Motor neuron (in vitro differentiated cells): ENCODE measurements at regions not wholly inside any gene's neighbourhood (a gene's known extent, or its start where the extent isn't known, plus 50 kb on each side); places are given as distances from the start of the nearest gene placed in this dataset.
A peak's percentile ranks its signal among the peaks of the same experiment; 100 is the strongest.
"Not testable (repeated sequence)": the region's sequence is repeated elsewhere in the genome, so short reads cannot be mapped to it uniquely, and the experiment has no call there.

ENCODE experiments used
- ATAC-seq, 8 experiments: fragments of 200-7000 bp; cut with Tn5 transposase; replicated peaks in 6 of 8; 2 replicates each; pipeline ENCODE4 v1.8.0; 2021; ENCODE audit warnings: mild to moderate bottlenecking in 8 of 8, moderate library complexity in 8 of 8
- H3K27ac ChIP-seq, 2 donors: fragments of 250-450 bp; sonication (Bioruptor Pico); 2 replicates each; pipeline ENCODE4 v1.9.0; 2021; ENCODE audit warnings: antibody characterized with exemption in 2 of 2, mild to moderate bottlenecking in 2 of 2, moderate library complexity in 1 of 2
- H3K4me1 ChIP-seq, 2 donors: fragments of 250-450 bp; sonication (Bioruptor Pico); replicated peaks in 1 of 2; 2 replicates each; pipeline ENCODE4 v1.6.1; 2021; ENCODE audit warnings: antibody characterized with exemption in 2 of 2, mild to moderate bottlenecking in 2 of 2, moderate library complexity in 1 of 2
- H3K4me3 ChIP-seq, 5 donors: fragments of 250-450 bp; sonication (Bioruptor Pico); 2 replicates each; pipeline ENCODE4 v1.9.0; 2021; ENCODE audit warnings: antibody characterized with exemption in 5 of 5, mild to moderate bottlenecking in 5 of 5, moderate library complexity in 4 of 5
- WGBS, 10 experiments: fragments of 450-650 bp; shearing (Covaris generic); methylation state at CpG; one replicate each; pipeline ENCODE4 v1.0.0; 2022; 5-methylcytosine and 5-hydroxymethylcytosine counted together
- in situ Hi-C, 9 experiments: fragments of 400-800 bp; cut with MboI; loops; one replicate each; pipeline ENCODE4 v1.15.0; 2021; ENCODE audit warnings: low sequenced_read_pairs in 9 of 9, low pct_unique_long_range_greater_than_20kb in 2 of 9; ENCODE audit not compliant: unreplicated experiment in 9 of 9

GRCh38 chr12:91261820-91262676 is 79.4 kb upstream of the DCN start:
- in situ Hi-C loops: no loop called here
- Histone ChIP-seq H3K4me1 (no peaks in the 10 kb centered on the region), H3K27ac (no peak overlapping the region), H3K4me3 (no peak overlapping the region)
- WGBS, 10 experiments: 50 to 93% (median 88%) methylated on average over 1 to 3 of the region's 3 CpGs; no CpG with 5 or more reads in 3 of the 10 experiments
- ATAC-seq: peak in 1 of 8 experiments; percentile 39

GRCh38 chr12:91256411-91256810 is 73.8 kb upstream of the DCN start:
- ATAC-seq: peak in 1 of 8 experiments; percentile 38

GRCh38 chr12:91252341-91252740 is 69.7 kb upstream of the DCN start:
- 29 to 100% (median 82%) methylated on average over 1 to 3 of the region's 3 CpGs for WGBS, 10 experiments
- ATAC-seq: no peak
- no peaks in the 10 kb centered on the region for H3K4me1 ChIP-seq
- no peak overlapping the region for H3K4me3 ChIP-seq
- H3K27ac ChIP-seq: no peak overlapping the region
- in situ Hi-C loops: no loop called here

More at GRCh38 chr12:91256411-91256810, 73.8 kb upstream of the DCN start:
- Histone ChIP-seq H3K27ac (no peak overlapping the region), H3K4me3 (no peak overlapping the region), H3K4me1 (no peaks in the 10 kb centered on the region)
- 73 to 100% (median 92%) methylated on average over 1 to 5 of the region's 5 CpGs; no CpG with 5 or more reads in 4 of the 10 experiments for WGBS, 10 experiments
- in situ Hi-C loops: no loop called here

- peak in 2 of 8 experiments; percentile 38 to 51 for ATAC-seq
- 0 to 69% (median 58%) methylated on average over 1 to 2 of the region's 2 CpGs; no CpG with 5 or more reads in 2 of the 10 experiments for WGBS, 10 experiments
- H3K4me3 ChIP-seq: no peak overlapping the region
- no peak overlapping the region for H3K27ac ChIP-seq
- in situ Hi-C loops: no loop called here
- no peaks in the 10 kb centered on the region for H3K4me1 ChIP-seq
Measured at GRCh38 chr12:91250273-91250665, 67.7 kb upstream of the DCN start.

GRCh38 chr12:91249518-91250272 is 67.1 kb upstream of the DCN start:
- ATAC-seq: peak in 1 of 8 experiments; percentile 33
- in situ Hi-C loops: no loop called here
- no peaks in the 10 kb centered on the region for H3K4me1 ChIP-seq
- no peak overlapping the region for H3K27ac ChIP-seq
- no peak overlapping the region for H3K4me3 ChIP-seq
- WGBS, 10 experiments: 0 to 100% (median 33%) methylated on average over 1 of the region's 1 CpG; no CpG with 5 or more reads in 1 of the 10 experiments

- H3K27ac ChIP-seq: no peak overlapping the region
- in situ Hi-C loops: no loop called here
- ATAC-seq: peak in 2 of 8 experiments; percentile 20 to 64
- no peak overlapping the region for H3K4me3 ChIP-seq
- WGBS, 10 experiments: 25 to 100% (median 78%) methylated on average over 1 of the region's 1 CpG; no CpG with 5 or more reads in 1 of the 10 experiments
- no peaks in the 10 kb centered on the region for H3K4me1 ChIP-seq
Measured at GRCh38 chr12:91249054-91249453, 66.4 kb upstream of the DCN start.

GRCh38 chr12:91243177-91243576 is 60.6 kb upstream of the DCN start:
- WGBS, 10 experiments: 69 to 100% (median 90%) methylated on average over 1 to 4 of the region's 6 CpGs; no CpG with 5 or more reads in 1 of the 10 experiments
- in situ Hi-C loops, H3K4me3 ChIP-seq, ATAC-seq, H3K4me1 ChIP-seq, H3K27ac ChIP-seq: not testable (repeated sequence)

GRCh38 chr12:91241756-91242155 is 59.1 kb upstream of the DCN start:
- WGBS, 10 experiments: 0 to 100% (median 93%) methylated on average over 1 to 2 of the region's 2 CpGs; no CpG with 5 or more reads in 2 of the 10 experiments
- in situ Hi-C loops: no loop called here

GRCh38 chr12:91240386-91241095 is 57.9 kb upstream of the DCN start:
- no peak for ATAC-seq
- in situ Hi-C loops: no loop called here
- Histone ChIP-seq H3K4me3 (no peak overlapping the region), H3K27ac (no peak overlapping the region), H3K4me1 (no peaks in the 10 kb centered on the region)
- WGBS, 10 experiments: 53 to 93% (median 79%) methylated on average over 2 to 4 of the region's 4 CpGs; no CpG with 5 or more reads in 2 of the 10 experiments

More at GRCh38 chr12:91241756-91242155, 59.1 kb upstream of the DCN start:
- Histone ChIP-seq H3K4me3 (no peak overlapping the region), H3K27ac (no peak overlapping the region), H3K4me1 (no peaks in the 10 kb centered on the region)
- ATAC-seq: no peak

- Histone ChIP-seq H3K4me3 (no peak overlapping the region), H3K4me1 (no peaks in the 10 kb centered on the region), H3K27ac (no peak overlapping the region)
- WGBS, 10 experiments: 21 to 88% (median 72%) methylated on average over 2 to 3 of the region's 3 CpGs
- in situ Hi-C loops: no loop called here
- ATAC-seq: no peak
Measured at GRCh38 chr12:91239481-91239880, 56.9 kb upstream of the DCN start.
